A673 (cell line): ENCODE measurements at regions not wholly inside any gene's neighbourhood (a gene's known extent, or its start where the extent isn't known, plus 50 kb on each side); places are given as distances from the start of the nearest gene placed in this dataset.

Source experiments
- BruUV-seq: library from RNA; stranded (reverse); fragments of 400-500 nt; replicated peaks from 2 replicates; lab custom pipeline; 2021; lab: Mats Ljungman, UMichigan
- CTCF ChIA-PET: fragments of 300-600 bp; sonication (Branson Sonifier 250); formaldehyde crosslinking; loops from one replicate; lab custom pipeline; 2022; ENCODE audit warnings: antibody characterized with exemption; lab: Charles Lee
- POLR2A ChIA-PET: fragments of 300-600 bp; sonication (Branson Sonifier 250); formaldehyde crosslinking; loops from one replicate; lab custom pipeline; 2022; ENCODE audit warnings: antibody characterized with exemption; ENCODE audit not compliant: low non-redundant PET; lab: Charles Lee
- DNase-seq: peaks from one replicate; pipeline ENCODE4 v3.0.0-alpha.2; 2015; ENCODE audit warnings: low spot score
- H3K27ac ChIP-seq: fragments of 200-600 bp; sonication (generic); 2 replicates; pipeline ENCODE4 v1.5.1; 2016; ENCODE audit warnings: mixed run types, low read depth, mild to moderate bottlenecking, mixed read lengths, antibody characterized with exemption, low read length; ENCODE audit not compliant: poor library complexity, severe bottlenecking
- H3K27me3 ChIP-seq: fragments of 200-600 bp; sonication (generic); replicated peaks from 2 replicates; pipeline ENCODE4 v1.6.1; 2017; ENCODE audit warnings: mixed run types, low read depth, mild to moderate bottlenecking, mixed read lengths, antibody characterized with exemption, low read length; ENCODE audit not compliant: insufficient read depth, poor library complexity
- H3K36me3 ChIP-seq: fragments of 200-600 bp; sonication (generic); 2 replicates; pipeline ENCODE4 v1.6.1; 2016; ENCODE audit warnings: mixed run types, mild to moderate bottlenecking, mixed read lengths, antibody characterized with exemption, low read length; ENCODE audit not compliant: insufficient read depth, poor library complexity, severe bottlenecking
- H3K4me1 ChIP-seq: fragments of 200-600 bp; sonication (generic); 2 replicates; pipeline ENCODE4 v1.6.1; 2017; ENCODE audit warnings: mixed run types, mild to moderate bottlenecking, mixed read lengths, antibody characterized with exemption, low read length; ENCODE audit not compliant: insufficient read depth, poor library complexity, severe bottlenecking
- H3K4me3 ChIP-seq: fragments of 200-600 bp; sonication (generic); 2 replicates; pipeline ENCODE4 v1.5.1; 2016; ENCODE audit warnings: low read depth, mixed run types, mild to moderate bottlenecking, mixed read lengths, low read length; ENCODE audit not compliant: poor library complexity, severe bottlenecking
- H3K9me3 ChIP-seq: fragments of 200-600 bp; sonication (generic); 2 replicates; pipeline ENCODE4 v1.6.1; 2016; ENCODE audit warnings: mixed run types, low read depth, mild to moderate bottlenecking, mixed read lengths, antibody characterized with exemption, low read length; ENCODE audit not compliant: poor library complexity, severe bottlenecking
- CTCF ChIP-seq: fragments of 300-800, 200-600 bp; sonication (generic); conservative IDR thresholded peaks from 2 replicates; pipeline ENCODE4 v1.5.1; 2017; ENCODE audit warnings: low read depth, mild to moderate bottlenecking, antibody characterized with exemption, low read length, moderate library complexity, mixed read lengths
- EZH2 ChIP-seq: fragments of 200-600 bp; sonication (generic); IDR thresholded peaks from 2 replicates; pipeline ENCODE4 v1.6.1; 2017; ENCODE audit warnings: borderline replicate concordance, low read depth, mild to moderate bottlenecking, mixed read lengths, antibody characterized with exemption, low read length; ENCODE audit not compliant: poor library complexity, severe bottlenecking
- intact Hi-C: fragments of 100-400 bp; cut with micrococcal nuclease; formaldehyde crosslinking; loops from one replicate; pipeline ENCODE4 v1.10.0; 2022; ENCODE audit not compliant: unreplicated experiment

GRCh38 chr5:54608423-54609085 lies 91.0 kb downstream of the SNX18 start:
- BruUV-seq, result no TSS peak
- DNase-seq, result no peak
- ChIA-PET CTCF (no interaction called here), POLR2A (no interaction called here)
- Histone ChIP-seq H3K27ac (no peak overlapping the region), H3K4me1 (no peaks in the 10 kb centered on the region), H3K9me3 (no peaks in the 10 kb centered on the region), H3K4me3 (no peak overlapping the region), H3K36me3 (no peaks in the 10 kb centered on the region), H3K27me3 (no peaks in the 10 kb centered on the region)
- intact Hi-C loops, result no loop called here
- TF ChIP-seq EZH2 (no peak), CTCF (no peak)

GRCh38 chr5:54607006-54607405 lies 89.4 kb downstream of the SNX18 start:
- Histone ChIP-seq H3K27ac (no peak overlapping the region), H3K4me1 (no peaks in the 10 kb centered on the region), H3K27me3 (no peaks in the 10 kb centered on the region), H3K9me3 (no peaks in the 10 kb centered on the region), H3K4me3 (no peak overlapping the region), H3K36me3 (no peaks in the 10 kb centered on the region)
- ChIA-PET CTCF (no interaction called here), POLR2A (no interaction called here)
- intact Hi-C loops, result no loop called here
- BruUV-seq, result no TSS peak
- DNase-seq, result no peak
- TF ChIP-seq EZH2 (no peak), CTCF (no peak)

DNA sequence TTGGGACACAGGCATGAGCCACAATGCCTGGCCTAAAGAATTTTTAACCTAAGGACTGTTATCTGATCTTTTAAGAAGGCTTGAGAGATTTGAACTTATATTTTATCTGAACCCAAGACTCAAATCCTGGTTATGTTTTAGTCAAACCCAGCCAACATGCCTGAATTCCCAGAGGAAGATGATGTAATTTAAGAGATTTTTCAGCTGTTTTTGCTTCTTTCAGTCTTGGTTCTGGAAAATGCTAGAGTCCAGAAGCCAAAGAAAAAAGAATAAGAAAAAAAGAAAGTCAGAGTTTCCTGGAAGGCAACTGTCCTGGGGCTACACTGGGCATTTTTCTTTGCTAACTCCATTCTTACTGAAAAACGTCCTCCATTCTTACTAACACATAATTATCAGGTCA lies 85.8 kb downstream of the SNX18 start:
- Histone ChIP-seq H3K27ac (no peak overlapping the region), H3K27me3 (no peaks in the 10 kb centered on the region), H3K9me3 (no peaks in the 10 kb centered on the region), H3K36me3 (no peaks in the 10 kb centered on the region), H3K4me3 (no peak overlapping the region), H3K4me1 (no peaks in the 10 kb centered on the region)
- no peak for DNase-seq
- intact Hi-C loops, result no loop called here
- ChIA-PET CTCF (no interaction called here), POLR2A (no interaction called here)
- TF ChIP-seq CTCF (no peak), EZH2 (no peak)
- BruUV-seq, result no TSS peak
